Activated CD4-positive, CD25-positive, alpha-beta regulatory T cell treated with anti-CD3 and anti-CD28 coated beads, Interleukin-2, amount 50 U/mL, for 24 hours (primary cell): ENCODE measurements at regions not wholly inside any gene's neighbourhood (a gene's known extent, or its start where the extent isn't known, plus 50 kb on each side); places are given as distances from the start of the nearest gene placed in this dataset.
A peak's percentile ranks its signal among the peaks of the same experiment; 100 is the strongest.

ENCODE experiments used
- ATAC-seq, 2 donors: fragments of 150-1000 bp; cut with Tn5 transposase; one replicate each; pipeline ENCODE4 v1.10.0; 2021; ENCODE audit warnings: mild to moderate bottlenecking in 1 of 2, moderate library complexity in 1 of 2

GRCh38 chr12:67506739-67507138 lies 141.8 kb upstream of the DYRK2 start:
- ATAC-seq, result no peak

GRCh38 chr12:67508830-67509229 lies 139.7 kb upstream of the DYRK2 start:
- ATAC-seq, result no peak

GRCh38 chr12:67509666-67510386 lies 138.7 kb upstream of the DYRK2 start:
- no peak for ATAC-seq

GRCh38 chr12:67512061-67512460 lies 136.5 kb upstream of the DYRK2 start:
- ATAC-seq, result no peak

GRCh38 chr12:67514502-67514901 lies 134.0 kb upstream of the DYRK2 start:
- ATAC-seq, result no peak

GRCh38 chr12:67515679-67516340 lies 132.7 kb upstream of the DYRK2 start:
- peak; percentile 32 to 70 for ATAC-seq

- no peak for ATAC-seq
Observed at GRCh38 chr12:67517181-67517887, 131.2 kb upstream of the DYRK2 start.

GRCh38 chr12:67519484-67520433 lies 128.8 kb upstream of the DYRK2 start:
- no peak for ATAC-seq

GRCh38 chr12:67520606-67521005 lies 127.9 kb upstream of the DYRK2 start:
- ATAC-seq, result no peak

GRCh38 chr12:67522222-67522621 lies 126.3 kb upstream of the DYRK2 start:
- ATAC-seq, result no peak

- ATAC-seq, result no peak
Observed at GRCh38 chr12:67523538-67523937, 125.0 kb upstream of the DYRK2 start.

GRCh38 chr12:67524861-67525616 lies 123.5 kb upstream of the DYRK2 start:
- ATAC-seq, result no peak

- ATAC-seq, result no peak
Observed at GRCh38 chr12:67525617-67525884, 123.0 kb upstream of the DYRK2 start.

GRCh38 chr12:67526129-67526528 lies 122.4 kb upstream of the DYRK2 start:
- ATAC-seq, result peak; percentile 41 to 44

- ATAC-seq, result no peak
Observed at GRCh38 chr12:67531051-67531450, 117.5 kb upstream of the DYRK2 start.

- no peak for ATAC-seq
Observed at GRCh38 chr12:67531501-67531900, 117.0 kb upstream of the DYRK2 start.

GRCh38 chr12:67533159-67533558 lies 115.4 kb upstream of the DYRK2 start:
- ATAC-seq, result no peak

- ATAC-seq, result no peak
Observed at GRCh38 chr12:67534046-67534445, 114.5 kb upstream of the DYRK2 start.

- no peak for ATAC-seq
Observed at GRCh38 chr12:67534681-67535080, 113.9 kb upstream of the DYRK2 start.

GRCh38 chr12:67535176-67535575 lies 113.4 kb upstream of the DYRK2 start:
- ATAC-seq, result no peak

- no peak for ATAC-seq
Observed at GRCh38 chr12:67535971-67536370, 112.6 kb upstream of the DYRK2 start.

- ATAC-seq, result no peak
Observed at GRCh38 chr12:67539329-67539728, 109.2 kb upstream of the DYRK2 start.
